ENCODE measurements at regions not wholly inside any gene's neighbourhood (a gene's known extent, or its start where the extent isn't known, plus 50 kb on each side); places are given as distances from the start of the nearest gene placed in this dataset.
A peak's percentile ranks its signal among the peaks of the same experiment; 100 is the strongest.

- DNase-seq: peak; percentile 52
Observed at GRCh38 chr4:177574446-177574845, 132.2 kb upstream of the AGA start.

- no peak for DNase-seq
Observed at GRCh38 chr4:177579649-177580048, 137.4 kb upstream of the AGA start.

GRCh38 chr4:177582992-177583391, 140.8 kb upstream of the AGA start:
- peak; percentile 13 for DNase-seq

DNA sequence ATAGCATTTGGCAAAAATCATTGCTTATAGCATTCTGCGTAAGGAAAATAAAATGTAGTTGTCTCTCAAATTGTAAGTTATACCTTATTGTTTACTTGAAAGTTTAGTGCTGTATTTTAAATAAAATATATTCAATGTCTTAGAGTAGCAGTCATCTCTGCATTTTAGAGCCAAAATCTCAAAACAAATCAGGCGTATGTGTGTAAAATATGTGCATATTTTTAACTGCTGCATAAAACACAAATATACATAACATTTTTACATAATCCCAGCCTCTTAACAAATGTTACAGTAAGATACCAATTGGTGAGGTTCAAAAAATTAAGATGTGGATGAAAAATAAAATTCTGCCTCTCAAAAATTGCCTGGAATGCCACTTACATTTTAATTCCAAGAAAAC, 145.8 kb upstream of the AGA start:
- DNase-seq: no peak

DNA sequence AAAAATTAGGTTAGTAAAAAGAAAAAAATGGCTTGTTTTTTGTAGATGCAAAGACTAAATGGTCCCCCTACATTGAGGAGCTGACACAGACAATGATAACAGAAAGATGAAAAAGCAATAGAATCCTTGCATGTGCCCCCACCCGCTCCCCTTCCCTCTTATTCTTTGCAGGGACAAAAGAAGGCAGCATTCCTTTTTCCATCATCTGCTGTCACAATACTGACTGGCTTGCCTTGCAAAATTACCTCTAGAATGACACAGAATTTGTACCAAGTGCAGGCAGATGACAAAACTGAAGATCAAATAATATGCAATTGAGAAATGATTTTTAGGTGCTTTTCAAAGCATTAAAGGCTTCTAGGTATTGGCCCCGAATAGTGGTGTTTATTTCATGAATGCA, 153.1 kb upstream of the AGA start:
- DNase-seq: no peak

GRCh38 chr4:177596035-177596434, 153.8 kb upstream of the AGA start:
- peak; percentile 79 for DNase-seq

GRCh38 chr4:177596991-177597390, 154.8 kb upstream of the AGA start:
- no peak for DNase-seq

GRCh38 chr4:177605252-177605651, 163.0 kb upstream of the AGA start:
- no peak for DNase-seq

DNA sequence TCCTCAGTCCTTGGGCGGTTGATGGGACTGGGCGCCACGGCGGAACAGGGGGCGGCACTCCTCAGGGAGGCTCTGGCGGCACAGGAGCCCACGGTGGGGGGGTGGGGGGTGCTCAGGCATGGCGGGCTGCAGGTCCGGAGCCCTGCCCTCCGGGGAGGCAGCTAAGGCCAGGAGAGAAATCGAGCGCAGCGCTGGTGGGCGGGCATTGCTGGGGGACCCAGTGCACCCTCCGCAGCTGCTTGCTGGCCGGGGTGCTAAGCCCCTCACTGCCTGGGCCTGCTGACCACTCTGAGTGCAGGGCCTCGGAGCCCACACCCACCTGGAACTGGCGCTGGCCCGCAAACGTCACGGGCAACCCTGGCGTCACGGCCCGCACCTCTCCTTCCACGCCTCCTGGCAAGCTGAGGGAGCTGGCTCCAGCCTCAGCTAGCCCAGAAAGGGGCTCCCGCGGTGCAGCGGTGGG, 164.9 kb upstream of the AGA start:
- no peak for DNase-seq

- DNase-seq: no peak
Observed at GRCh38 chr4:177611974-177612664, 169.9 kb upstream of the AGA start.

DNA sequence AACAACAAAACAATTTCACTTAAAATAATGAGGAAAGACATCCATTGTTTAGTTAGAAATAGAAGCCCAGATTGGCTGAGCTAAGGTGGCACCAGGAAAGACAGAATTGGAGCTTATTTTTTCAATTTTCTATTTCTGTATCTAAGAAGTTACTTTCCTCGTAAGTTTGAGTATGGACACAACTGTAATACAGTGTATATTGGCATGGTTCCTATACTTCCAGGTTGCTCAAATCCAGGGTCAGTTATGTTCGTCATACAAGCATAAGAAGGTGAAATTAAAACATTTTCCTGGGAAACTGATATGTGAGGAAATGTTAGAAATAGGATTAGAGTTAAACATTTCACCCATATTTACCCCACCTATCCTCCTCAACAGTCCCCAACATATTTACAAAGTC, 170.4 kb upstream of the AGA start:
- DNase-seq: no peak

- DNase-seq: no peak
Observed at GRCh38 chr4:177632481-177632880, 190.2 kb upstream of the AGA start.

GRCh38 chr4:177638871-177639270, 196.6 kb upstream of the AGA start:
- no peak for DNase-seq

DNA sequence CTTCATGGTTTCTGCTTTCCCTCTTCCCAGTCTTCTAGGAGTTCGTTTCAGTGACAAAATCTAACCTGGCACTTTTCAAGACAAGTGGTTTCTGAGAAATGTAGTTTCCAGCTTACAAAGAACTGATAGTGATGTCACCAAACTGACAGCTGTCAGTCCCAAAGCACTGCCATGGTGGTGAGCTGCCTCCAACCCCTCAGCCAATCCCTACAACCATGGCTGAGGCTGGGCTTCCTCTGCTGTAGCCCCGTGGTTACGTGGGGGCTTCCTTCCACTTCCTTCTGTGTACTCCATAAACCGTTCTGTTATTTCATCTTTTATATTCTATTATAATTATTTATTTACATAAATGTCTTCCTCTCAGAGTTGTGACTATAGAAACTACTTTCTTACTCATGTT, 198.6 kb upstream of the AGA start:
- no peak for DNase-seq

DNA sequence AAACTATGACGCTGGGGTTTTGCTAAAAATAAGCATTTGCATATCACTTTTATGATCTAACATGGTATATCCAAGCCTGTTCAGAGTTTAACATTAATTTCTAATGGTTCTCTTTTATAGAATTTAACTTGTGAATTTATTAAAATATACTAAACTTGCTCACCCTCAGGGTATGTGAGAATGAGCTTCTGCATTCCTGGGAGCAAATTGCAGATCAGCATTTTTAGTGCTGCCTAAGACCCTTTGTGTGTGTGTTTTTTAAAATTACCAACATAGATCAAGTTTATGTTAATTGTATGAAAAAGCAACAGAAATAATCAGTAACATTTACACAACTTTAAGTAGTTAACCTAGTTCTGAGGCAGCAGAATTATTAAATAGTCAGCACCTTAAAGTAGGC, 218.0 kb upstream of the AGA start:
- DNase-seq: no peak

DNA sequence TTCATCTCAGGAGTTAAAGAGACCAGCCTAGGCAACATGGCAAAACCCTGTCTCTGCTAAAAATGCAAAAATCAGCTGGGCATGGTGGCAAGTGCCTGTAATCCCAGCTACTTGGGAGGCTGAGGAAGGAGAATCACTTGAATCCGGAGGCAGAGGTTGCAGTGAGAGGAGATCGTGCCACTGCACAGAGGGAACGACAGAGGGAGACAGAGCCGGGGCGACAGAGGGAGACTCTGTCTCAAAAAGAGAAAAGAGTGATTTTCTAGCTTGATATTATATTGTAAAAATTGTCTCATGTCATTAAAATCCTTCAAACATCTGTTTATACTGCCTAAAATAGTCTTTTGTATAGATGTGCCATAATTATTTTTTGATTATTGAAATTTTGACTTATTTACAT, 225.4 kb upstream of the AGA start:
- no peak for DNase-seq

- no peak for DNase-seq
Observed at GRCh38 chr4:177671387-177671786, 229.2 kb upstream of the AGA start.

GRCh38 chr4:177671845-177672244, 229.6 kb upstream of the AGA start:
- no peak for DNase-seq

DNA sequence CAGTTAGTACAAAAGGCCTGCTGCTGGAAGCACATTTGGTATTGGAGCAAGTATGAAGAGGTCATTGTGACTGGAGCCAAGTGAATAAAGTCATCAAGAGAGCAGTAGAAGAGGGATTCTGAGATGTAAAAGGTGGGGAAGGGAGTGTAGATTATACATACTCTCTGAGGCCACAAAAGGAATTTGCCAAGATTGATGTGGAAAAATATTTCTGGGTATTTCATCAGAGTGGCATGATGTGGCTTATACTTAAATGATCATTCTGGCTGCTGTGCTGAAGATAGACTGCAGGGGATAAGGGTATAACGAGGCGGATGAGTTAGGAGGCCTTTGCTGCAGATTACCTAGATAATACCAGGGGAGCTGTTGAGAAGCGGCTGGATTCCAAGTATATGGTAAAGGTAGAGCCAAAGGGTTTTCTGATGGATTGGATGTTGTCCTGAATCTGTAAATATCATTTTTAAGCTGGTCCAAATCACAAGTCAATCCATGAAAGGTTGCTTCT, 231.8 kb upstream of the AGA start:
- peak; percentile 54 for DNase-seq

DNA sequence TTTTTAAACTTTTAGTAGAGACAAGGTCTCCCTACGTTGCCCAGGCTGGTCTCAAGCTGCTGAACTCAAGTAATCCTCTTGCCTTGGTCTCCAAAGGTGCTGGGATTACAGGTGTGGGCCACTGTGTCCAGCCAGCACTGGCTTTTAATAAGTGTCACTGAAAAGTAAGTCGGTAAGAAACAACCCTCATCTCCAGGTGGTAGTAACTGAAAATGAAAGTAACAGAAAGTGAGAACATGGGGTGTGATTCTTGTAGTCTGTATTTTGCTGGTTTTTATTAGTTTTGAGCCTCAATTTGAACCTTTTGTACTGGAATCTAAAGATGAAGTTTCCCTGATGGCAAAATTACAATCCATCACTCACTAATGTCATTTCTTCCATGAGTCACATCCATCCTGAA, 238.1 kb upstream of the AGA start:
- no peak for DNase-seq

GRCh38 chr4:177681902-177682301, 239.7 kb upstream of the AGA start:
- no peak for DNase-seq

DNA sequence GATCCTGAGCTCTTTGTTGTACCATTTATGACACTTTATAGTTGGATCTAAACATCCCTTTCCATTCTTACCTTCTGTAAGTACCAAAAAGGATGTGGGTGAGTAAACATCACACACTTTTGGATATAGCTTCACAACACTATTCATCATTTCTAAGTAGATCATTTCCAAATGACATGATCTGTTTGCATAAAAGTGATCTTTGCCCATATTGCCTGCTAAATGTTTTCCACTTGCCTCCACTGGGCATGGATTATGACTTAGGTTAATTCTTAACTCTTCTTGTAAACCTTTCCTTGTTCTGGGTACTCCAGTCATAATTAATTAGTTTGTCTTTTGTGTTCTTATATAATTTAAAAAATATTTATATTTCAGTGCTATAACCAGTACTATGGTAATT, 244.9 kb upstream of the AGA start:
- DNase-seq: no peak

- DNase-seq: no peak
Observed at GRCh38 chr4:177692907-177693306, 250.7 kb upstream of the AGA start.

DNA sequence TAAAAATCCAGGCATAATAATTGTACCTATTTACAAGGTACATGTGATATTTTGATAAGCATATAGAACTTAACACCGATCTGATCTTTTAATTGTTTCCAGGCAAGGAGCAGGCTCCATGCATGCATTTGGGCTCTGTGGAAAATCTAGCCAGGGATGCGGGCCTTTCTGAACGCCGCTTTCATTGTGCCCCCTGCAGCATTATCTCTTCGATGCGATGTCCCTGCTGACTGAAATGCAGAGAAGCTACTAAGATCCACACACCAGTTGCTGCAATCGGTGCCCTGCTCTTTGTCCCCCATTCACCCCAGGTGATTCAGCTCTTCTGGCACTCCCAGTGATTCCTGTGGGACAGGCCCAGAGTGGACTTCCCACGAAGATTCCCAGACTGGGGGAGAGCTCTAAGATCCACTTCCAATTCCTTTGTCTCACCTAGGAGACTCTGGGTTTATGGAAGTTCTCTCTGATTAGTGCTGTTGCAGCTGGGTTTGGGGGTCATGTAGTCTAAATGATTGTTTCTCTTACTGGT, 254.3 kb upstream of the AGA start:
- DNase-seq: peak; percentile 6

Measured in fibroblast of skin of right quadriceps (primary cell).